Astrocyte of the cerebellum (primary cell): ENCODE measurements at regions not wholly inside any gene's neighbourhood (a gene's known extent, or its start where the extent isn't known, plus 50 kb on each side); places are given as distances from the start of the nearest gene placed in this dataset.

ENCODE experiments used
- DNase-seq: peaks from one replicate; pipeline ENCODE4 v3.0.0-alpha.2; 2011; ENCODE audit warnings: low read depth
- H3K4me3 ChIP-seq: 2 replicates; pipeline ENCODE4 v1.5.1; 2011; ENCODE audit warnings: mild to moderate bottlenecking, low read depth, low read length, moderate library complexity
- in situ Hi-C: cut with HindIII; loops from 2 replicates; pipeline ENCODE4 v1.10.0; 2017; ENCODE audit warnings: low sequenced_read_pairs
- TF ChIP-seq, protein P1 (sequence below): IDR thresholded peaks from 2 replicates; pipeline ENCODE4 v1.5.1; 2012; ENCODE audit warnings: low read length, low read depth, moderate library complexity, mild to moderate bottlenecking; ENCODE audit errors: missing control alignments

DNA sequence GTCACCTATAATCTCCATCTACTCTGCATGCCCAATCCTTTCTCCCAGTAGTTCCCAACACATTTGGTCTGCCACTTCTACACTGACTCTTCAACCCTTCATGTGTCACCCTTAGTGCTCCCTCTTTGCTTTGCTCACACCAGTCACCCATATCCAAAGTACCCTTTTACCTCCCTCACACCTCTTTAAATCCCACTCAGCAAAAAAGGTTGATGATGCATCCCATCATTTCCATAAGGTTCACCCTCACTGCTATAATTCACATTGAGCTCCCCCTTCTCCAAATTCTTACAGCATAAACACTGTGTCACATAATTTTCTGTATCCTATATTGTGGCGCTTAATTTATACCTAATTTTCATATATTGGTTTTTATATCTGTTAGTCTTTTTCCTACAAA lies 83.8 kb upstream of the ATP1B1 start:
- TF ChIP-seq, protein P1, sequence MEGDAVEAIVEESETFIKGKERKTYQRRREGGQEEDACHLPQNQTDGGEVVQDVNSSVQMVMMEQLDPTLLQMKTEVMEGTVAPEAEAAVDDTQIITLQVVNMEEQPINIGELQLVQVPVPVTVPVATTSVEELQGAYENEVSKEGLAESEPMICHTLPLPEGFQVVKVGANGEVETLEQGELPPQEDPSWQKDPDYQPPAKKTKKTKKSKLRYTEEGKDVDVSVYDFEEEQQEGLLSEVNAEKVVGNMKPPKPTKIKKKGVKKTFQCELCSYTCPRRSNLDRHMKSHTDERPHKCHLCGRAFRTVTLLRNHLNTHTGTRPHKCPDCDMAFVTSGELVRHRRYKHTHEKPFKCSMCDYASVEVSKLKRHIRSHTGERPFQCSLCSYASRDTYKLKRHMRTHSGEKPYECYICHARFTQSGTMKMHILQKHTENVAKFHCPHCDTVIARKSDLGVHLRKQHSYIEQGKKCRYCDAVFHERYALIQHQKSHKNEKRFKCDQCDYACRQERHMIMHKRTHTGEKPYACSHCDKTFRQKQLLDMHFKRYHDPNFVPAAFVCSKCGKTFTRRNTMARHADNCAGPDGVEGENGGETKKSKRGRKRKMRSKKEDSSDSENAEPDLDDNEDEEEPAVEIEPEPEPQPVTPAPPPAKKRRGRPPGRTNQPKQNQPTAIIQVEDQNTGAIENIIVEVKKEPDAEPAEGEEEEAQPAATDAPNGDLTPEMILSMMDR: no peak
- H3K4me3 ChIP-seq: no peak overlapping the region
- in situ Hi-C loops: no loop called here
- DNase-seq: no peak

DNA sequence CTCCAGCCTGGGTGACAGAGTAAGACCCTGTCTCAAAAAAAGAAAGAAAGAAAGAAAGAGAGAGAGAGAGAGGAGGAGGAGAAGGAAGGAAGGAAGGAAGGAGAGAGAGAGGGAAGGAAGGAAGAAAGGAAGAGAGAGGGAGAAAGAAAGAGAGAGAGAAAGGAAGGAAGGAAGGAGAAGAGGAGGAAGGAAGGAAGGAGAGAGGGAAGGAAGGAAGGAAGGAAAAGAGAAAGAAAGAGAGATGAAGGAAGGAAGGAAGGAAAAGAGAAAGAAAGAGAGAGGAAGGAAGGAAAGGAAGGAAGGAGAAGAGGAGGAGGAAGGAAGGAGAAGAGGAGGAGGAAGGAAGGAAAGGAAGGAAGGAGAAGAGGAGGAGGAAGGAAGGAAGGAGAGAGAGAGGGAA lies 82.2 kb upstream of the ATP1B1 start:
- TF ChIP-seq, protein P1: no peak
- in situ Hi-C loops: no loop called here
- no peak overlapping the region for H3K4me3 ChIP-seq
- DNase-seq: no peak

DNA sequence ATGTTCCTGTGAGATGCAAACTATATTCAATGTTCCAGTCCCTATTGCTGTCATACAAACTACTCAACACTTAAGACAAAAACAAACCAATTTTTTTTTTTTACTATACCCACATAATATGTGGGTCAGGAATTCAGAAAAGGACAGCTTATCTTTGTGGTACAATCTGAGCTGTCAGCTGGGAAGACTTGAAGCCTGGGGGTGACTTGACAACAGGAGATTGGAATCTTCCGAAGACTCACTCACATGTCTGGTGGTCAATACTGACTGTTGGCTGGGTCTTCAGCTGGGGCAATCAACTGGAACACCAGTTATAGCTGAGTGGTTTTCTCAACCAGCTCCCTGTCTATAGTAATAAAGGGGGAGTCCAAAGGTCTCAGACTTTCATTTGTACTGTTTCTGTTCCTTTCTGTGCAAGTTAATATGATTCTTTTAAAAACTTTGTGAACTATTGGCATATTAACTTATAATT lies 81.7 kb upstream of the ATP1B1 start:
- TF ChIP-seq, protein P1: no peak
- no peak for DNase-seq
- no peak overlapping the region for H3K4me3 ChIP-seq
- in situ Hi-C loops: no loop called here

DNA sequence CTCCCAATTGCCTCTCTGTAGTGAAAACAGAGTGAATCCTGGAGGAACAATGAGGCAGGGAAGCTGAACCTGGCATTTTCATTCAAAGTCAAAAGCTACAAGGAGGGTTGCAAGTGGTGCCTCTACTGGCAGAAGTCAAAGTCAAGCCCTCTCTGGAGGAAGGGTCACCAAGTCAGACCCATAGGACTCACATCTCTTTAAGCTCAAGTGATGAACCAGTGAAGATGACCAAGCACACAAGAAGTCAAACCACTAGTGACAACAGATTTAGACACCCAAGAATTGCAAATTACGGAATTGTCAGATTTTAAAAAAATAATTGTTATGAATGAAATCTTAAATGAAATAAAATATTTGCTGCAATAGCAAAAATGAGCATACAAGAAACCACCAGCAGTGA lies 81.1 kb upstream of the ATP1B1 start:
- in situ Hi-C loops: no loop called here
- TF ChIP-seq, protein P1: no peak
- no peak overlapping the region for H3K4me3 ChIP-seq
- no peak for DNase-seq

DNA sequence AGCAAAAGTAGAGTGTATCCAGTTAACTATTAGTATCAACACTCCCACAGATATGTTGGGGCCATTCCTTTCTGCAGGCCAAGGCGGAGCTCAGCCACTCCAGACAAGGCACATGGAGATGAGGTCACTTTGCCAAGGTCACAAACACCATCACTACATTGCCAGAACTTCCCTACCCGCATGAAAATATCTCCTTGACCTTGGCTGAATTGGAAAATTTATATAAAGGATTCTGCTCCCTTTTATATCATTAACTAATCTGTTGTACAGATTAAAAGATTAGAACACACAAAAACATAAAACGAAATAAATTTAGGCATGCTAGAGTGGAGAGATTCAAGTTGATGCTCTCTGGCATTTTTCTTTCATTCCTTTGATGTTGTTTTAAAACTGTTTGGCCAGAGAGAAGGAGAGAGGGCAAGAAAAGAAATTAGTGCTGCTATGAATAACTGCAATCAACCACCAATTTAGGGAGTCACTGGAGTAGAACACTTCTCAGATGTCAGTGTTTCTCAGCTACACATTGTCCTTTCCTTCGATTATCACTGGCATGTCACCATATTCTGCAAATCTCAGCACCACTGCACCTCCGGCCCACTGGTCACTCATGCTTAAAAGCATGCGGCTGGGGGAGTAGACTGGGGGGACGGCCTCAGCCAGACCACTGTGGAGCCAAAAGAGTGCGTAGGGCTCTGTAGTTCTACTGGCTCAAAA lies 78.7 kb upstream of the ATP1B1 start:
- no peak overlapping the region for H3K4me3 ChIP-seq
- in situ Hi-C loops: no loop called here
- no peak for DNase-seq
- TF ChIP-seq, protein P1: no peak

DNA sequence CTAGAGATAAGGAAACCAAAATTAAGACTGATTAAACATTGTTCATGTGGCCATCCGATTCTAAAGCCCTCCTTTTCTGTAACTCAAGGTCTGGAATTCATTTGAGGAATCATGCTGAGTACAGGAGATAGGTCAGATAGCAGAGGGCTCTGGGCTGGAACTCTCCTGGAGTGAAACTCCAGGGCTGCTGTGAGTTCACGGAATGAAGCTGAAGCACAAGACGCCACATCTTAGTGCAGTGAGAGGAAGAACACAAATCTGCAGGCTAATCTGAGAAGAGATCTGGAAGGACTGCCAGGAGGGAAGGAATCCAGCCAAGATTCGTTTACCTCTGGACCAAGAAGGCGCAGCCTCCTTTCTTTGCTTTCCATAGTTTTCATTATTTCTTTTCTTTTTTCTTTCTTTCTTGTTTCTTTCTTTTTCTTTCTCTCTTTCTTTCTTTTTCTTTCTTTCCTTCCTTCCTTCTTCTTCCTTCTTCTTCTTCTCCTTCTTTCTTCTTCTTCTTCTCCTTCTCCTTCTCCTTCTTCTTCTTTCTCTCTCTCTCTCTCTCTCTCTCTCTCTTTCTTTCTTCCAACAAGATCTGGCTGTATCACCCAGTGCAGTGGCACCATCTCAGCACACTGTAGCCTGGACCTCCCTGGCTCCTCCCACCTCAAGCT lies 74.8 kb upstream of the ATP1B1 start:
- no peak overlapping the region for H3K4me3 ChIP-seq
- in situ Hi-C loops: no loop called here
- DNase-seq: peak; percentile 33
- TF ChIP-seq, protein P1: no peak
